ENCODE measurements at regions not wholly inside any gene's neighbourhood (a gene's known extent, or its start where the extent isn't known, plus 50 kb on each side); places are given as distances from the start of the nearest gene placed in this dataset.
A peak's percentile ranks its signal among the peaks of the same experiment; 100 is the strongest.

DNA sequence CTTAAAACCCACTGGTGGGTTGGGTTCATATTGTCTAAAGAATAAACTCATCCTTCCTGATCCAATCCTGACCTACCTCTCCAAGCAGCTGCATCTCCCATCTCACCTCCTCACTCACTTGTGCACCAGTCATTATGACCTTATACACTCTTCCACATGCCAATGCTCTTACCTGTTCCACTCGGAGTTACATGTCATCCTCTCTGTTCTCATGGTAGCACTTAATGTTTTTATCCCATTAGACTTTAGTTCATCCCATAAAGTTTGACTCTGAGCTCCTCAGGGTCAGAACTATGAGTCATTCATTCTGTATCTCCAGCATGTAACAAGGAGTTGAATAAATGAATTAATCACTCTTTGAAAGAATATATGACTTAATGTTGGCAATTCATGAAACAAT is 330.2 kb downstream of the KLF12 start:
- TF ChIP-seq, protein P1, sequence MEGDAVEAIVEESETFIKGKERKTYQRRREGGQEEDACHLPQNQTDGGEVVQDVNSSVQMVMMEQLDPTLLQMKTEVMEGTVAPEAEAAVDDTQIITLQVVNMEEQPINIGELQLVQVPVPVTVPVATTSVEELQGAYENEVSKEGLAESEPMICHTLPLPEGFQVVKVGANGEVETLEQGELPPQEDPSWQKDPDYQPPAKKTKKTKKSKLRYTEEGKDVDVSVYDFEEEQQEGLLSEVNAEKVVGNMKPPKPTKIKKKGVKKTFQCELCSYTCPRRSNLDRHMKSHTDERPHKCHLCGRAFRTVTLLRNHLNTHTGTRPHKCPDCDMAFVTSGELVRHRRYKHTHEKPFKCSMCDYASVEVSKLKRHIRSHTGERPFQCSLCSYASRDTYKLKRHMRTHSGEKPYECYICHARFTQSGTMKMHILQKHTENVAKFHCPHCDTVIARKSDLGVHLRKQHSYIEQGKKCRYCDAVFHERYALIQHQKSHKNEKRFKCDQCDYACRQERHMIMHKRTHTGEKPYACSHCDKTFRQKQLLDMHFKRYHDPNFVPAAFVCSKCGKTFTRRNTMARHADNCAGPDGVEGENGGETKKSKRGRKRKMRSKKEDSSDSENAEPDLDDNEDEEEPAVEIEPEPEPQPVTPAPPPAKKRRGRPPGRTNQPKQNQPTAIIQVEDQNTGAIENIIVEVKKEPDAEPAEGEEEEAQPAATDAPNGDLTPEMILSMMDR (IDR thresholded peaks at IDR 0.05; ENCODE audit: low read length, missing control alignments): no peak
- DNase-seq (ENCODE audit: low read depth): peak; percentile 13
- H3K4me3 ChIP-seq (replicated peaks; ENCODE audit: low read depth, low read length): no peak overlapping the region

DNA sequence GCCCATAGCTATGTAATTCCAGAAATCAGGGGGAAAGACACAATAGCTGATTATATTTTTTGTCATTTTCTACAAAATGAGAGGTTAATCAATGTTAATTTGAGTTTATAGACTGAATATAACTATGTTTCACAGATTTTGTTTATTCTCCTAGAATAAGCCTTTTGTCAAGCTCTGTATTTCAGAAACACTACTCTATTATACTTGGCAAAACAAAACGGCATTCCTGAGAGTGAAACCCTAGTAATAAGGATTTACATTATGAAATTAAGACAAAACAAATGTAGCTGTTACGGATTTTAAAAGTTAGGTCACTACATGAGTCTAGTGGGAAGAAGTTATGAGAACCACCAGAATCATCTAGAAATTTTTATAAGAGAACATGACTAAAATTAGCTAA is 334.2 kb downstream of the KLF12 start:
- TF ChIP-seq, protein P1 (IDR thresholded peaks at IDR 0.05; ENCODE audit: low read length, missing control alignments): no peak
- no peak for DNase-seq (ENCODE audit: low read depth)
- H3K4me3 ChIP-seq (replicated peaks; ENCODE audit: low read depth, low read length): no peak overlapping the region

DNA sequence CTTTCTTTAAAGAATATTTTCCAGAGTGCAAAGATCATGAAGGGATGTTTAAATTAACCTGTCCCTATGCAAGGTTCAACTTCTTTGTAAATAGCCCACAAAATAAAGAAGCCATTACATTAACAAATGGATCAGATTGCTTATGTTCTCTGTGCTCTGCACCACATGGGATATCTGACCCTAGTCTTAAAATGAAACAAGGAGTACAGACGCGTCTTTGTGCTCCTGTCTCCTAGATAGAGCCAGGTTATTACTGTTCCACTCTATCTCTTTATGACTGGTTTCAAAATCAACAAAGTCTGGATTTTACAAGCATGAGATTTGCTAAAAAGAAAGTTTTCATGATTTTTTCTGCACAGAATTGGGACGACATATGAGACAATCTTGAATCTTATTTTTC is 339.4 kb downstream of the KLF12 start:
- H3K4me3 ChIP-seq (replicated peaks; ENCODE audit: low read depth, low read length): no peak overlapping the region
- DNase-seq (ENCODE audit: low read depth): no peak
- TF ChIP-seq, protein P1 (IDR thresholded peaks at IDR 0.05; ENCODE audit: low read length, missing control alignments): no peak

DNA sequence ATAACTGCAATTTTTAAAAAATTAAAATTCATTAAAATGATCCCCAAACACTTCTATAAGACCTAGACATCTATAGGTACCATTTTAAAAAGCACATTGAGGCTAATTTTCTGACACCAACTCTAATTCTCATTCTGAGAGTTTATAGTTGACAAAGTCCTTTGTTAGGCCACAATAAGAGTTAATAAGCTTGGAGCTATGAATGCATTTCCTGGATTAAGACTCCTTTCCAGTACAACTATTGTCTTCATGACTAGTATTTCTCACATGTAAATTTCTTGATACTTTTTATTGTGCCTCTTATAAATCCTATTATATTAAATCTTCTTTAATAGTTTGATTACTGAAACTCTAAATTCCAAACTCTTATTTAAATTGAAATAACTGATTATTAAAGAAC is 340.8 kb downstream of the KLF12 start:
- no peak overlapping the region for H3K4me3 ChIP-seq (replicated peaks; ENCODE audit: low read depth, low read length)
- TF ChIP-seq, protein P1 (IDR thresholded peaks at IDR 0.05; ENCODE audit: low read length, missing control alignments): no peak
- DNase-seq (ENCODE audit: low read depth): no peak

DNA sequence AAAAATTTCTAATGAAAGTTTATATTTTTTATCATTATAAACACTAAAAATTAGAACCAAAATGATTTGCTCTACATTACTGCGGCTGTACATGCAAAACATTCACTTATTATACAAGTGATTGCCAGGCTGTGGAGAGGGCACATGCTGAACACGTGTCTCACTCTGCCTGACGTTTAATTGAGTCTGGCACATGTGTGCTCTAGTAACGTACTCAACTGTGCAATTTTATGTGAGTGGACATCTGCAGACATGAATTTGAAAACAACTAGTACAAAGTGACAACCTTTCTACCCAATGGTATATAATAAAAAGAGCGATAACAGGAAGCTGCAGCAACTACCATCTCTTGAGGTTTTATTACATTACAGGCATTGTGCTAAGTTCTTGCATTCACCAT is 341.4 kb downstream of the KLF12 start:
- TF ChIP-seq, protein P1 (IDR thresholded peaks at IDR 0.05; ENCODE audit: low read length, missing control alignments): no peak
- H3K4me3 ChIP-seq (replicated peaks; ENCODE audit: low read depth, low read length): no peak overlapping the region
- DNase-seq (ENCODE audit: low read depth): no peak

DNA sequence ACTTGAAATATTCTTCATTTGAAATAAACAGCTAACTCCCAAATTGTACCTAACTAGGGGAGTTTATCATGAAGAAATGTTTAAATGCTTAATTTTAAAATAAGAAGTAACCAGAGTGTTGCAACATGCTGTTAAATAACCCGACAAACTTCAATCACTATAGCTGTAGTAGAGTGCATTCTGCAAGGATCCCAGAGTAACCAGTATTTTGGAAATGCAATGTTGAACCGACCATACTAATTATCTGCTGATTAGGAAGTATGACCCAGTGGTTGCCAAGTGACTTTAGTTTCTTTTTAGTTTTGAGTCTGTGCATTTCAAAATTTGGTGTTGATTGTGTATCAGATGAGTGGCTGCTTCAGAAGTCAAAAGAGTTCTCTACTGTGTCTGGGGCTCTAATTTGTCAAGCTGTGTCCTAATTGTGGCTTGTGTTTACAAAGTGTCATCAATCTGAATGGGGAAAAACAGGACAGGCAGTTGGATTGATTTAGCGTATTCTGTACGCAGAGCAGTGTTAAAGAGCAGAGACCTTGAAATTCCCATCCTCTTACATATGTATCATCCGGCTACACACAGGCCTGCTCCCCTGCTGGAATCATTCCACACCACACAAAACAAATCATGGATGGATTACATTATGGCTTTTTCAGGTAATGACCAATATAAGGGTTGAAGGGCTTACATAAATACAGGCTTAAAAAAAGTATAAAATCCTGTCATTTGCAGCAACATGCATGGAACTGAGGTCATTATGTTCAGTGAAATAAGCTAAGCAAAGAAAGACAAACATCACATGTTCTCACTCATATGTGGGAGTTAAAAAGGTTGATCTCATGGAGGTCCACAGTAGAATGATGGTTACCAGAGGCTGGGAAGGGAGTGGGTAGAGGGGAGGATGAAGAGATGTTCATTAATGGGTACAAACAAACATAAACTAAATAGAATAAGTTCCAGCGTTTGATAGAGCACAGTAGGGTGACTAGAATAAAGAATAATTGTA is 351.5 kb downstream of the KLF12 start:
- no peak for DNase-seq (ENCODE audit: low read depth)
- H3K4me3 ChIP-seq (replicated peaks; ENCODE audit: low read depth, low read length): no peak overlapping the region
- TF ChIP-seq, protein P1 (IDR thresholded peaks at IDR 0.05; ENCODE audit: low read length, missing control alignments): no peak

Data from fibroblast of pulmonary artery (primary cell).